ENCODE measurements at regions not wholly inside any gene's neighbourhood (a gene's known extent, or its start where the extent isn't known, plus 50 kb on each side); places are given as distances from the start of the nearest gene placed in this dataset.
"Not testable (repeated sequence)": the region's sequence is repeated elsewhere in the genome, so short reads cannot be mapped to it uniquely, and the experiment has no call there.

GRCh38 chr7:12834782-12835181 lies 147.3 kb downstream of the ARL4A start:
- no peak for TF ChIP-seq CTCF (IDR thresholded peaks at IDR 0.05; ENCODE audit: extremely low read depth, low read depth, low read length)
- no peaks in the 10 kb centered on the region for H4K20me1 ChIP-seq (ENCODE audit: insufficient read depth, low read length)
- no peak overlapping the region for H3K4me2 ChIP-seq (ENCODE audit: insufficient read depth, low read length)
- H3K27me3 ChIP-seq (ENCODE audit: insufficient read depth, low read length) = no peaks in the 10 kb centered on the region
- no peak overlapping the region for H2AFZ ChIP-seq (ENCODE audit: low read length)
- no peak for DNase-seq (ENCODE audit: insufficient read length, low spot score, missing footprints)
- H3K4me3 ChIP-seq (ENCODE audit: insufficient read depth, low read length) = no peak overlapping the region
- no peak overlapping the region for H3K27ac ChIP-seq (ENCODE audit: low read depth, low read length)
- no peaks in the 10 kb centered on the region for H3K79me2 ChIP-seq (ENCODE audit: insufficient read depth, low read length)
- no peaks in the 10 kb centered on the region for H3K4me1 ChIP-seq (ENCODE audit: insufficient read depth, low read length)
- H3K9me3 ChIP-seq (ENCODE audit: low read depth, low read length) = no peaks in the 10 kb centered on the region
- no peaks in the 10 kb centered on the region for H3K36me3 ChIP-seq (ENCODE audit: insufficient read depth, low read length)

- Histone ChIP-seq H4K20me1 (ENCODE audit: insufficient read depth, low read length) (no peaks in the 10 kb centered on the region), H3K27ac (ENCODE audit: low read depth, low read length) (no peak overlapping the region), H2AFZ (ENCODE audit: low read length) (no peak overlapping the region), H3K36me3 (ENCODE audit: insufficient read depth, low read length) (no peaks in the 10 kb centered on the region), H3K27me3 (ENCODE audit: insufficient read depth, low read length) (no peaks in the 10 kb centered on the region), H3K4me2 (ENCODE audit: insufficient read depth, low read length) (no peak overlapping the region), H3K4me1 (ENCODE audit: insufficient read depth, low read length) (no peaks in the 10 kb centered on the region), H3K4me3 (ENCODE audit: insufficient read depth, low read length) (no peak overlapping the region), H3K9me3 (ENCODE audit: low read depth, low read length) (no peaks in the 10 kb centered on the region), H3K79me2 (ENCODE audit: insufficient read depth, low read length) (no peaks in the 10 kb centered on the region)
- no peak for TF ChIP-seq CTCF (IDR thresholded peaks at IDR 0.05; ENCODE audit: extremely low read depth, low read depth, low read length)
- no peak for DNase-seq (ENCODE audit: insufficient read length, low spot score, missing footprints)
Observed at GRCh38 chr7:12839508-12840153, 152.2 kb downstream of the ARL4A start.

- not testable (repeated sequence) for H2AFZ ChIP-seq (ENCODE audit: low read length); H3K4me2 ChIP-seq (ENCODE audit: insufficient read depth, low read length); H3K27ac ChIP-seq (ENCODE audit: low read depth, low read length); H3K4me3 ChIP-seq (ENCODE audit: insufficient read depth, low read length); H3K36me3 ChIP-seq (ENCODE audit: insufficient read depth, low read length); H3K27me3 ChIP-seq (ENCODE audit: insufficient read depth, low read length); H4K20me1 ChIP-seq (ENCODE audit: insufficient read depth, low read length); H3K79me2 ChIP-seq (ENCODE audit: insufficient read depth, low read length); DNase-seq (ENCODE audit: insufficient read length, low spot score, missing footprints); H3K4me1 ChIP-seq (ENCODE audit: insufficient read depth, low read length); H3K9me3 ChIP-seq (ENCODE audit: low read depth, low read length)
Observed at GRCh38 chr7:12844732-12845131, 157.3 kb downstream of the ARL4A start.

GRCh38 chr7:12847001-12847400 lies 159.6 kb downstream of the ARL4A start:
- no peak for DNase-seq (ENCODE audit: insufficient read length, low spot score, missing footprints)
- Histone ChIP-seq H4K20me1 (ENCODE audit: insufficient read depth, low read length) (no peaks in the 10 kb centered on the region), H3K4me3 (ENCODE audit: insufficient read depth, low read length) (no peak overlapping the region), H2AFZ (ENCODE audit: low read length) (no peak overlapping the region), H3K4me1 (ENCODE audit: insufficient read depth, low read length) (no peaks in the 10 kb centered on the region), H3K9me3 (ENCODE audit: low read depth, low read length) (no peaks in the 10 kb centered on the region), H3K27me3 (ENCODE audit: insufficient read depth, low read length) (no peaks in the 10 kb centered on the region), H3K4me2 (ENCODE audit: insufficient read depth, low read length) (no peak overlapping the region), H3K79me2 (ENCODE audit: insufficient read depth, low read length) (no peaks in the 10 kb centered on the region), H3K36me3 (ENCODE audit: insufficient read depth, low read length) (no peaks in the 10 kb centered on the region), H3K27ac (ENCODE audit: low read depth, low read length) (no peak overlapping the region)
- no peak for TF ChIP-seq CTCF (IDR thresholded peaks at IDR 0.05; ENCODE audit: extremely low read depth, low read depth, low read length)
